HCT116 (cell line): ENCODE measurements at regions not wholly inside any gene's neighbourhood (a gene's known extent, or its start where the extent isn't known, plus 50 kb on each side); places are given as distances from the start of the nearest gene placed in this dataset.

Experiments
- ATF3 ChIP-seq: IDR thresholded peaks from 2 replicates; pipeline ENCODE4 v1.6.1; 2012
- CEBPB ChIP-seq: IDR thresholded peaks from 2 replicates; pipeline ENCODE4 v1.6.1; 2012; ENCODE audit warnings: low read depth
- CTCF ChIP-seq, 3 experiments: fragments of 200-600 bp in 1 of 3; sonication (generic) in 1 of 3; IDR thresholded peaks in 2 of 3; conservative IDR thresholded peaks in 1 of 3; 2 replicates each; pipeline ENCODE4 v1.5.1; 2012 to 2017; ENCODE audit warnings: low read depth in 2 of 3, low read length in 2 of 3, antibody characterized with exemption in 1 of 3, borderline replicate concordance in 1 of 3, control low read depth in 1 of 3, mild to moderate bottlenecking in 1 of 3, mixed read lengths in 1 of 3, mixed run types in 1 of 3, moderate library complexity in 1 of 3; ENCODE audit not compliant: insufficient read depth in 1 of 3
- EZH2phosphoT487 ChIP-seq: fragments of 200-600 bp; IDR thresholded peaks from 2 replicates; pipeline ENCODE4 v1.6.1; 2018; ENCODE audit warnings: antibody characterized with exemption, borderline replicate concordance
- POLR2A ChIP-seq: IDR thresholded peaks from 2 replicates; pipeline ENCODE4 v1.7.0; 2011; ENCODE audit warnings: borderline replicate concordance; ENCODE audit not compliant: insufficient read depth, insufficient read length; ENCODE audit errors: extremely low read depth
- POLR2AphosphoS5 ChIP-seq: IDR thresholded peaks from 2 replicates; pipeline ENCODE4 v1.6.1; 2011; ENCODE audit warnings: mild to moderate bottlenecking, low read depth, low read length, moderate library complexity
- REST ChIP-seq: IDR thresholded peaks from 2 replicates; pipeline ENCODE4 v1.6.1; 2012; ENCODE audit warnings: low read depth
- SP1 ChIP-seq: IDR thresholded peaks from 2 replicates; pipeline ENCODE4 v1.6.1; 2012; ENCODE audit warnings: low read depth
- TCF7L2 ChIP-seq: IDR thresholded peaks from 2 replicates; pipeline ENCODE4 v1.7.0; 2011; ENCODE audit warnings: borderline replicate concordance, inconsistent platforms; ENCODE audit not compliant: insufficient read depth, insufficient read length; ENCODE audit errors: extremely low read depth
- TF ChIP-seq, protein P1 (sequence below): IDR thresholded peaks from 2 replicates; pipeline ENCODE4 v1.6.1; 2011; ENCODE audit warnings: mild to moderate bottlenecking, low read length, moderate library complexity; ENCODE audit not compliant: insufficient replicate concordance; ENCODE audit errors: extremely low read depth
- TF ChIP-seq, protein P2 (sequence below): IDR thresholded peaks from 2 replicates; pipeline ENCODE4 v1.6.1; 2012

GRCh38 chr14:53495846-53496343 lies 342.8 kb upstream of the DDHD1 start:
- TF ChIP-seq POLR2AphosphoS5: no peak
- no peak for TF ChIP-seq CEBPB
- TF ChIP-seq CTCF (IDR thresholded peaks at IDR 0.05 in 2 of 3, conservative IDR thresholded peaks at IDR 0.05 in 1 of 3; ENCODE audit: borderline replicate concordance in 1 of 3, insufficient read depth in 1 of 3, low read depth in 2 of 3, low read length in 2 of 3): no peak
- TF ChIP-seq POLR2A: no peak
- TF ChIP-seq EZH2phosphoT487: no peak
- TF ChIP-seq, protein P1, sequence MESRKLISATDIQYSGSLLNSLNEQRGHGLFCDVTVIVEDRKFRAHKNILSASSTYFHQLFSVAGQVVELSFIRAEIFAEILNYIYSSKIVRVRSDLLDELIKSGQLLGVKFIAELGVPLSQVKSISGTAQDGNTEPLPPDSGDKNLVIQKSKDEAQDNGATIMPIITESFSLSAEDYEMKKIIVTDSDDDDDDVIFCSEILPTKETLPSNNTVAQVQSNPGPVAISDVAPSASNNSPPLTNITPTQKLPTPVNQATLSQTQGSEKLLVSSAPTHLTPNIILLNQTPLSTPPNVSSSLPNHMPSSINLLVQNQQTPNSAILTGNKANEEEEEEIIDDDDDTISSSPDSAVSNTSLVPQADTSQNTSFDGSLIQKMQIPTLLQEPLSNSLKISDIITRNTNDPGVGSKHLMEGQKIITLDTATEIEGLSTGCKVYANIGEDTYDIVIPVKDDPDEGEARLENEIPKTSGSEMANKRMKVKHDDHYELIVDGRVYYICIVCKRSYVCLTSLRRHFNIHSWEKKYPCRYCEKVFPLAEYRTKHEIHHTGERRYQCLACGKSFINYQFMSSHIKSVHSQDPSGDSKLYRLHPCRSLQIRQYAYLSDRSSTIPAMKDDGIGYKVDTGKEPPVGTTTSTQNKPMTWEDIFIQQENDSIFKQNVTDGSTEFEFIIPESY: no peak
- TF ChIP-seq SP1: no peak
- no peak for TF ChIP-seq ATF3
- no peak for TF ChIP-seq REST
- TF ChIP-seq, protein P2, sequence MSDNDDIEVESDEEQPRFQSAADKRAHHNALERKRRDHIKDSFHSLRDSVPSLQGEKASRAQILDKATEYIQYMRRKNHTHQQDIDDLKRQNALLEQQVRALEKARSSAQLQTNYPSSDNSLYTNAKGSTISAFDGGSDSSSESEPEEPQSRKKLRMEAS: no peak
- no peak for TF ChIP-seq TCF7L2
